DMS153 (cell line): ENCODE measurements at regions not wholly inside any gene's neighbourhood (a gene's known extent, or its start where the extent isn't known, plus 50 kb on each side); places are given as distances from the start of the nearest gene placed in this dataset.

Experiments used
- DNase-seq: peaks from one replicate; lab custom pipeline; 2025; lab: John Stamatoyannopoulos, UW

- no peak for DNase-seq
These were observed 269.3 kb downstream of the FOXA2 start for GRCh38 chr20:22315073-22315472.

- peak; percentile 22 for DNase-seq
These were observed 271.5 kb downstream of the FOXA2 start for GRCh38 chr20:22312744-22313346.

GRCh38 chr20:22308934-22309333 is 275.4 kb downstream of the FOXA2 start:
- no peak for DNase-seq

- DNase-seq: no peak
These were observed 277.0 kb downstream of the FOXA2 start for GRCh38 chr20:22307409-22307808.

- no peak for DNase-seq
These were observed 279.0 kb downstream of the FOXA2 start for GRCh38 chr20:22305381-22305780.

GRCh38 chr20:22303523-22303922 is 280.8 kb downstream of the FOXA2 start:
- DNase-seq: no peak

- DNase-seq: no peak
These were observed 282.3 kb downstream of the FOXA2 start for GRCh38 chr20:22302039-22302438.

- no peak for DNase-seq
These were observed 290.5 kb downstream of the FOXA2 start for GRCh38 chr20:22293886-22294285.

- DNase-seq: no peak
These were observed 294.9 kb downstream of the FOXA2 start for GRCh38 chr20:22289442-22289841.

GRCh38 chr20:22288957-22289356 is 295.4 kb downstream of the FOXA2 start:
- DNase-seq: no peak

- no peak for DNase-seq
These were observed 296.2 kb downstream of the FOXA2 start for GRCh38 chr20:22288156-22288555.

GRCh38 chr20:22285555-22285954 is 298.8 kb downstream of the FOXA2 start:
- no peak for DNase-seq

GRCh38 chr20:22282696-22283095 is 301.7 kb downstream of the FOXA2 start:
- DNase-seq: no peak

- DNase-seq: no peak
These were observed 310.0 kb downstream of the FOXA2 start for GRCh38 chr20:22274330-22274729.

- DNase-seq: no peak
These were observed 315.7 kb downstream of the FOXA2 start for GRCh38 chr20:22268675-22269074.

GRCh38 chr20:22264917-22265316 is 319.5 kb downstream of the FOXA2 start:
- no peak for DNase-seq

- no peak for DNase-seq
These were observed 323.9 kb downstream of the FOXA2 start for GRCh38 chr20:22260506-22260905.

GRCh38 chr20:22257912-22258311 is 326.5 kb downstream of the FOXA2 start:
- no peak for DNase-seq

GRCh38 chr20:22248051-22248667 is 336.2 kb downstream of the FOXA2 start:
- no peak for DNase-seq

- no peak for DNase-seq
These were observed 339.2 kb downstream of the FOXA2 start for GRCh38 chr20:22245139-22245538.

GRCh38 chr20:22243067-22243466 is 341.3 kb downstream of the FOXA2 start:
- DNase-seq: no peak

GRCh38 chr20:22241609-22242008 is 342.8 kb downstream of the FOXA2 start:
- DNase-seq: no peak

- DNase-seq: no peak
These were observed 351.4 kb downstream of the FOXA2 start for GRCh38 chr20:22232923-22233322.

GRCh38 chr20:22232473-22232872 is 351.9 kb downstream of the FOXA2 start:
- DNase-seq: no peak
